Activated CD4-positive, alpha-beta T cell treated with anti-CD3 and anti-CD28 coated beads for 36 hours (primary cell): ENCODE measurements at regions not wholly inside any gene's neighbourhood (a gene's known extent, or its start where the extent isn't known, plus 50 kb on each side); places are given as distances from the start of the nearest gene placed in this dataset.
A peak's percentile ranks its signal among the peaks of the same experiment; 100 is the strongest.
"Not testable (repeated sequence)": the region's sequence is repeated elsewhere in the genome, so short reads cannot be mapped to it uniquely, and the experiment has no call there.

Source experiments
- ATAC-seq: fragments of 200-7000 bp; cut with Tn5 transposase; one replicate; pipeline ENCODE4 v1.10.0; 2021; ENCODE audit warnings: mild to moderate bottlenecking, moderate library complexity
- CTCF ChIA-PET: fragments of 350-600 bp; sonication (Branson Sonifier 250); formaldehyde crosslinking; loops from one replicate; lab custom pipeline; 2021; ENCODE audit warnings: antibody characterized with exemption; lab: Charles Lee
- POLR2A ChIA-PET: fragments of 350-600 bp; sonication (Branson Sonifier 250); formaldehyde crosslinking; loops from one replicate; lab custom pipeline; 2021; ENCODE audit warnings: antibody characterized with exemption, inconsistent platforms; lab: Charles Lee
- DNase-seq: peaks from one replicate; pipeline ENCODE4 v3.0.0-alpha.2; 2020
- H3K27ac Mint-ChIP-seq: one replicate; pipeline ENCODE4 v1.8.0; 2021; ENCODE audit warnings: mixed read lengths
- H3K27me3 Mint-ChIP-seq: one replicate; pipeline ENCODE4 v1.8.0; 2021; ENCODE audit warnings: mixed read lengths
- H3K36me3 Mint-ChIP-seq: one replicate; pipeline ENCODE4 v1.8.0; 2021; ENCODE audit warnings: low read depth, mixed read lengths
- H3K4me1 Mint-ChIP-seq: one replicate; pipeline ENCODE4 v1.8.0; 2021; ENCODE audit warnings: mixed read lengths
- H3K4me3 Mint-ChIP-seq: one replicate; pipeline ENCODE4 v1.8.0; 2021; ENCODE audit warnings: mild to moderate bottlenecking, moderate library complexity, mixed read lengths
- H3K9me3 Mint-ChIP-seq: one replicate; pipeline ENCODE4 v1.8.0; 2021; ENCODE audit warnings: low read depth, mixed read lengths
- intact Hi-C, 2 experiments: fragments of 100-400 bp; cut with DNase I in 1 of 2; cut with micrococcal nuclease in 1 of 2; formaldehyde crosslinking; loops; one replicate each; pipeline versions ENCODE4 v1.14.2 to v1.15.1; 2022 to 2024; cut with DNase I, micrococcal nuclease

DNA sequence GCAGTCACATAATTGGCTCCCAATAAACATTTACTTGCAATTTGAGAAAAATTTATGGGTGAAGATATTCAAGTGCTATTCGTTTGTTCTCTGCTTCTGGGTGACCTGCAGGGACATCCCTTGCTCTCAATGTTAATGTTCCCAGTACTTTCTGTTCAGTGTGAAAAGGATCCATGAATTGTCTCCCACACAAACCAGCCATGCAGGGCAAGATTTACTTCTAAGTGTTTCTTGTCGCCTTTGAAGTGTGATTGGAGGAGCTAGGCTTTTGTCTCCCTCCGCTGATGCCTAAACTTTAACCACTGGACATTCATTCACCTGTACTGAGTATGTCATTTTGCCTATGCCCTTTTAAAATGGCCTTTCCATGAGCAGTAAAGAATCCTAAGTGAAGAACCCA lies 66.4 kb upstream of the ADA2 start:
- no peak overlapping the region for H3K27ac Mint-ChIP-seq
- H3K4me3 Mint-ChIP-seq = no peak overlapping the region
- intact Hi-C loops = no loop called here
- no peak for DNase-seq
- no peaks in the 10 kb centered on the region for H3K9me3 Mint-ChIP-seq
- ChIA-PET POLR2A (no interaction called here), CTCF (interaction anchor here (1.3 kb wide), 1 partner anchor 22 kb away, joined by 3 read pairs; no protein-coding TSS in a partner anchor)
- peaks cover 17% of the 10 kb centered on the region for H3K4me1 Mint-ChIP-seq
- peaks cover 6% of the 10 kb centered on the region for H3K27me3 Mint-ChIP-seq
- no peaks in the 10 kb centered on the region for H3K36me3 Mint-ChIP-seq
- ATAC-seq = no peak

DNA sequence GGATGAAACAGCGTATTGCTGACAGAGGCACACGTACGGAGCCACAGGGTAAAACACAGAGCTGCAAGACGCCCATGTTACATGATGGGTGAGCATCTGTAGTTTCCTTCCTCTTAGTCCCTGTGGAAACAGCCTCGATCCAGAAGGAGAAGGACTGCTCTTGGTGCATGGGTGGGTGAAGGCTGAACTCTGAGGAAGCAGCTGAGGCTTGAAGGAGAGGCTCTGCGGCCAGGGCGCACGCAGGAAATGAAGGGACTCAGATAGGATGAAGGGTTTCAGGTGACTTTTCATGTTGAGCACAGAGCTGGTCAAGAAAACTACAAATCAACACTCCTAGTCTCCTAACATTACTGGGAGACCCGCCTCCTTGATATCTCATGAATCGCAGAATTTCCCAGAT lies 65.7 kb upstream of the ADA2 start:
- H3K27me3 Mint-ChIP-seq = peaks cover 6% of the 10 kb centered on the region
- peaks cover 25% of the 10 kb centered on the region for H3K4me1 Mint-ChIP-seq
- POLR2A ChIA-PET = no interaction called here
- intact Hi-C loops = loop anchor here in 1 of 2 experiments (5.0 kb wide), 1 partner anchor 208 kb away; no protein-coding TSS in a partner anchor
- H3K27ac Mint-ChIP-seq = no peak overlapping the region
- CTCF ChIA-PET = interaction anchor here (1.3 kb wide), 1 partner anchor 22 kb away, joined by 3 read pairs; no protein-coding TSS in a partner anchor
- no peaks in the 10 kb centered on the region for H3K36me3 Mint-ChIP-seq
- DNase-seq (no peak), ATAC-seq (no peak)
- H3K4me3 Mint-ChIP-seq = no peak overlapping the region
- no peaks in the 10 kb centered on the region for H3K9me3 Mint-ChIP-seq

DNA sequence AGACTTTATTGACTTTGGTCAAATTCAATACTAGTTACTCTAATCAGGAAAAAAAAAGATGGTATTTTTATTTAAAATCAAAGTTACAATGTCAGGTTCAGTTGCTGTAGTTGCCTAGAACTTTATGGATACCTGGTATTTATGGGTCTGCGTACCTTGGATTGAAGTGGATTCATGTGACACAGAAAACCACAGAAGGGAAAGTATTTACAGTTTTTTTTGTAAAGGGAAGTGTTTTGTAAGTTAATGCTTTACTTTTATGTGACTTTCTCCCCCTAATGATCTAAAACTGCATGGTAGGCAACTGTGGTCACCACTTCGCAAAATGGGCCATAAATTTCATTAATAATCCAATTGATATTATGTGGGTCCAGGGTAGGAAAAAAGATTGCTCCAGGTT lies 65.2 kb upstream of the ADA2 start:
- no peak overlapping the region for H3K27ac Mint-ChIP-seq
- ATAC-seq = no peak
- POLR2A ChIA-PET = no interaction called here
- no peaks in the 10 kb centered on the region for H3K9me3 Mint-ChIP-seq
- no peak overlapping the region for H3K4me3 Mint-ChIP-seq
- H3K27me3 Mint-ChIP-seq = peaks cover 6% of the 10 kb centered on the region
- intact Hi-C loops = loop anchor here in 1 of 2 experiments (5.0 kb wide), 1 partner anchor 207 kb away; no protein-coding TSS in a partner anchor
- CTCF ChIA-PET = no interaction called here
- H3K4me1 Mint-ChIP-seq = peaks cover 29% of the 10 kb centered on the region
- no peaks in the 10 kb centered on the region for H3K36me3 Mint-ChIP-seq
- DNase-seq = no peak

DNA sequence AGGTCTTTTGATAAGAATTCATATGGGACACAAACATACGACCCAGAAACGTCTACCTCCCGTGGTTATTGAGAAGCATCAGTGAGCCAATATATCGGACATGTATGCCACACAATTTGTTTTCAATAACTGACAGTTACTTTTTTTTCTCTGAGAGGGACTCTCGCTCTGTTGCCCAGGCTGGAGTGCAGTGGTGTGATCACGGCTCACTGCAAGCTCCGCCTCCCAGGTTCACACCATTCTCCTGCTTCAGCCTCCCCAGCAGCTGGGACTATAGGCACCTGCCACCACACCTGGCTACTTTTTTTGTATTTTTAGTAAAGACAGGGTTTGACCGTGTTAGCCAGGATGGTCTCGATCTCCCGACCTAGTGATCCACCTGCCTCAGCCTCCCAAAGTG lies 64.6 kb upstream of the ADA2 start:
- CTCF ChIA-PET, POLR2A ChIA-PET, H3K9me3 Mint-ChIP-seq, H3K27ac Mint-ChIP-seq, H3K4me3 Mint-ChIP-seq, H3K36me3 Mint-ChIP-seq, H3K27me3 Mint-ChIP-seq, ATAC-seq, DNase-seq: not testable (repeated sequence)
- intact Hi-C loops = loop anchor here in 1 of 2 experiments (5.0 kb wide), 1 partner anchor 207 kb away; no protein-coding TSS in a partner anchor
- H3K4me1 Mint-ChIP-seq = peaks cover 32% of the 10 kb centered on the region

DNA sequence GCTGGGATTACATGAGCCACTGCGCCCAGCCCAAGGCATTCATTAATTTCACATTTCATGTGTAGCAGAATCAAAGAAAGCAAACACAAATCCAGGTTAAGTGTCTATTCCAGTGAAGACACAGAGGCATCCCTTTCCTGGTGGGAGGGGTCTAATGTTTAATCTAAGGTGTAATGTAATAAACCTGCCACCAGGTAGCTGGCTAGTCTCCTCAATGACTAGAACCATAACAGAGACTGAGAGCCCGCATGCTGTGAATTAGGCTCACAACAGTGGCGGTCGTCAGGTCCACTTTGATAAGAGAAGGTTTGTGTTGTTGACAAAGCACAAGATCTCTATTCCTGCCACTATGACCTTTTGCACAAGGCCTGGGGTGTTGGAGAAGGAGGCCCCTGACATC lies 64.2 kb upstream of the ADA2 start:
- ATAC-seq (no peak), DNase-seq (no peak)
- Mint-ChIP-seq H3K27ac (no peak overlapping the region), H3K9me3 (no peaks in the 10 kb centered on the region), H3K36me3 (no peaks in the 10 kb centered on the region), H3K4me1 (peaks cover 32% of the 10 kb centered on the region), H3K4me3 (no peak overlapping the region), H3K27me3 (peaks cover 7% of the 10 kb centered on the region)
- intact Hi-C loops = loop anchor here in 1 of 2 experiments (5.0 kb wide), 1 partner anchor 206 kb away; no protein-coding TSS in a partner anchor
- POLR2A ChIA-PET = no interaction called here
- CTCF ChIA-PET = no interaction called here

DNA sequence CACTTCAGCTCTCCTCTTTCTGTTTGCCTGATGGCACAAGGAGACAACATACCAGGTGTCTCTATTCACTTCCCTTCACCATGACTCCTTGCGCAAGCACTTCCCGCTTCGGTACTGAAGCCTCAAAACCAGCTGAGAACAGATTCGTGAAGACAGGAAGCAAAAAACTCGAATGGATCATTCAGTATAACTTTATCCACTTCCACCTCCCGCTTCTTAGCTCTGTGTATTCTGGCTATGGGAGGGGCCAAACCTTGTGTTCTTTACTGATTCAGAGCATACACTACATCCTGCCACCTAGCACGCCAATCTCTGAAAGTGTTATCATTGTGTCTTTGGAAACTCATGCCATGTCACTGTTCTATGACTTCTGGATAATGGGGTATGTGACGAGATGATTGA lies 62.2 kb upstream of the ADA2 start:
- ChIA-PET CTCF (interaction anchor here (0.6 to 2.2 kb wide), 4 partner anchors 8 to 109 kb away, joined by 3 to 5 read pairs (median 3); no protein-coding TSS in a partner anchor), POLR2A (interaction anchor here (1.5 kb wide), 1 partner anchor 38 kb away, joined by 5 read pairs; no protein-coding TSS in a partner anchor)
- Mint-ChIP-seq H3K4me1 (peaks cover 32% of the 10 kb centered on the region), H3K4me3 (peak overlapping the region; percentile 52), H3K9me3 (no peaks in the 10 kb centered on the region), H3K27me3 (peaks cover 5% of the 10 kb centered on the region), H3K27ac (peak overlapping the region; percentile 95), H3K36me3 (no peaks in the 10 kb centered on the region)
- peak; percentile 61 for DNase-seq
- ATAC-seq = peak; percentile 85
- intact Hi-C loops = loop anchor here (1.0 to 5.0 kb wide), 4 partner anchors 23 to 204 kb away; no protein-coding TSS in a partner anchor

DNA sequence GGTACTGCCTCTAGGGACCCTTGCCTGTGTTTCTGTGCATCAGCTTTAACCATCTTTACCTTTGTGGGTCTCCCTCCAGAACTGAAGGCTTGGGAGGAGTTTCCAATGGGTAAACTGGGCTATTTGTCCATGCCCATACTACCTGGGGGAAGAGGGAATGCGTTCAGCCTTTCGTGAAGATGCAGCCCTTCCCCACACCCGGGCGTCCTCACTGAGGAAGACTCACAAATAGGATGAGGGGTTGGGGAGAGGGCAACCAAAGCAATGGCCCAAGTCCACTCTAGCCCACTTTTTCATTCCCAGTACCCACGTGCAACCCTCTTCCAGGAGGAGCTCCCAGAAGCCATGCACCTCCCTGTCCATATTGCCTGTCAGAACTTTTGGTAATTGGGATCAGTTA lies 61.8 kb upstream of the ADA2 start:
- Mint-ChIP-seq H3K27me3 (peaks cover 5% of the 10 kb centered on the region), H3K36me3 (no peaks in the 10 kb centered on the region), H3K4me3 (peak overlapping the region; percentile 52), H3K9me3 (no peaks in the 10 kb centered on the region), H3K27ac (peak overlapping the region; percentile 95), H3K4me1 (peaks cover 32% of the 10 kb centered on the region)
- POLR2A ChIA-PET = interaction anchor here (1.5 kb wide), 1 partner anchor 39 kb away, joined by 5 read pairs; no protein-coding TSS in a partner anchor
- ATAC-seq = no peak
- no peak for DNase-seq
- CTCF ChIA-PET = interaction anchor here (0.7 to 2.2 kb wide), 4 partner anchors 8 to 109 kb away, joined by 3 to 5 read pairs (median 3); no protein-coding TSS in a partner anchor
- intact Hi-C loops = loop anchor here (1.0 to 5.0 kb wide), 4 partner anchors 24 to 204 kb away; no protein-coding TSS in a partner anchor

DNA sequence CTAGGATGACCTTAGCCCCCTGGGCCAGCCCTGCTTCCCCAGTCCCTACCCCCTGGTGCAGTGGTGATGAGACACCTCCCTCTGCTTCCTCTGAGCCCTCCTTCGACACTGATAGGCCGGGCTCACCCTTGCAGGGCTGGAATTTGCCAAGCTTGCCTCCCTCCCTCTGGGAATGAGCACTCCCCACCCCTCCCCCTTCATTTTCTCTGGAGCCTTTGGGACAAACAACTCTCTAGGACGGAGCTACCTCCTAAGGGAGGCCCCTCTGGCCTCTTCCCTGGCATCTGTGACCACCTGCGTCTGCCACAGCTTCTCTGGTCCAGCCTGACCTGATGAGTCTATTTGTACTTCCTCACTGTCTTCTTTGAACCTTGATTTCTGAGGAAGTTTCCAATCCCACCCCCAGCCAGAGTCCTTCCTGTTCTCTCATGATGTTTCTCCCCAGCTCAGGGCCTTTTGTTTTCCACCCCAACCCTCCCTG lies 53.3 kb upstream of the ADA2 start:
- Mint-ChIP-seq H3K36me3 (no peaks in the 10 kb centered on the region), H3K4me3 (no peak overlapping the region), H3K27me3 (no peaks in the 10 kb centered on the region), H3K9me3 (no peaks in the 10 kb centered on the region), H3K4me1 (peaks cover 6% of the 10 kb centered on the region), H3K27ac (no peak overlapping the region)
- no peak for ATAC-seq
- POLR2A ChIA-PET = no interaction called here
- intact Hi-C loops = no loop called here
- CTCF ChIA-PET = interaction anchor here (0.6 to 2.1 kb wide), 4 partner anchors 9 to 101 kb away, joined by 3 to 4 read pairs (median 4); no protein-coding TSS in a partner anchor
- DNase-seq = no peak

DNA sequence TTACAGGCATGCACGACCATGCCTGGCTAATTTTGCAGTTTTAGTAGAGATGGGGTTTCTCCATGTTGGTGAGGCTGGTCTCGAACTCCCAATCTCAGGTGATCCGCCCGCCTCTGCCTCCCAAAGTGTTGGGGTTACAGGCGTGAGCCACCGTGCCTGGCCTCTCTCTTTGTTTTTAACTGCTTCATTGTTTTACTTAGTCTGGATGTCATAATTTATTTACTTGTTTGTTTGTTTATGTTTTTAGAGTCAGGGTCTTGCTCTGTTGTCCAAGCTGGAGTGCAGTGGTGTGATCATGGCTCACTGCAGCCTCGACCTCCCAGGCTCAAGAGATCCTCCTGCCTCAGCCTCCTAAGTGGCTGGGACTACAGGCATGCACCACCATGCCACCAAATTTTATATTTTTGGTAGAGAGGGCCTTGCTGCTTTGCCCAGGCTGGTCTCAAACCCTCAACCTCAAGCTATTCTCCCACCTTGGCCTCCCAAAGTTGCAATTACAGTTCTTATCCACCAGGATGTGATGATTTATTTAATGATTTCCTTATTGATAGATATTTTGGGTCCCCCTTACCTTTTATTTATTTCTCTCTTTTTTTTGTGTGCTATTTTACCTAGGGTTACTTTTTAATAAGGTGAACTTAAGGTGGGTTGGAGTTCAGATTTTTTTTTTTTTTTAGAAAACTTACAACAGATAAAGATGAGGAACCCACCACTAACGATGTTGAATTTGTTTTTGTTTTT lies 52.6 kb upstream of the ADA2 start:
- POLR2A ChIA-PET = no interaction called here

DNA sequence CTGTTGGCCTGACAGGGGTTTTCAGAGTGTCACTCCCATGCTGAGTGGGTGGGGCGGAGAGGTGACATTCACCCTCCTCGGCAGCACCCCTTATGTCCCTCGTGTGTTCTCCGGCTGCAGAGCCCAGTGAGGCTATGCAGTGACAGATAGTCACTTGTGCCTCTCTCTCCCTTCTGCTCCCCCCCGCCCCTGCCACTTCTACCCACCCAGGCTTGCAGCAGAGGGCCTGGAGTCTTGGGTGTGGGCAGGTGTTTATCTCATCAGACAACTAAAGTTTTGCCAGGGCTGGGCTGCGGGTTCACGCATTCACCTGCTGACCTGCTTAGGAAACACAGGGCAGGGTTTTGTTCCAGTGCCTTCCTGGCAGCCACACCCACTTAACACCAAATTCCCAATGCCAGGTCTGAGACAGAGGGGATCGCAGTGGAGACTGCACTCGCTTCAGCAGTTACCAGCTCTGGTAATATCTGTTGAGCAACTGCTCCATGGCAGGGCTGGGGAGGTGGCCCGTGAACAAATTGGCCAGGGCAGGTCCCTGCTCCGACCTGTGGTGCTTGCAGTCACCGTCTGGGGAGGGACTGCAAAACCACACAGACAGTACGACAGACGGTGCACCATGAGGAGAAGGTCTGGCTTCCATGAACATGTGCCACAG lies 50.5 kb upstream of the ADA2 start:
- POLR2A ChIA-PET = no interaction called here
- no peaks in the 10 kb centered on the region for H3K27me3 Mint-ChIP-seq
- ATAC-seq = no peak

More for the DNA sequence above, 52.6 kb upstream of the ADA2 start:
- no peak for DNase-seq
- Mint-ChIP-seq H3K36me3 (no peaks in the 10 kb centered on the region), H3K4me3 (no peak overlapping the region), H3K4me1 (peaks cover 9% of the 10 kb centered on the region), H3K27me3 (no peaks in the 10 kb centered on the region), H3K27ac (no peak overlapping the region), H3K9me3 (no peaks in the 10 kb centered on the region)
- CTCF ChIA-PET = interaction anchor here (0.6 to 2.1 kb wide), 3 partner anchors 67 to 214 kb away, joined by 3 to 4 read pairs (median 3); no protein-coding TSS in a partner anchor
- ATAC-seq = no peak
- intact Hi-C loops = no loop called here

DNA sequence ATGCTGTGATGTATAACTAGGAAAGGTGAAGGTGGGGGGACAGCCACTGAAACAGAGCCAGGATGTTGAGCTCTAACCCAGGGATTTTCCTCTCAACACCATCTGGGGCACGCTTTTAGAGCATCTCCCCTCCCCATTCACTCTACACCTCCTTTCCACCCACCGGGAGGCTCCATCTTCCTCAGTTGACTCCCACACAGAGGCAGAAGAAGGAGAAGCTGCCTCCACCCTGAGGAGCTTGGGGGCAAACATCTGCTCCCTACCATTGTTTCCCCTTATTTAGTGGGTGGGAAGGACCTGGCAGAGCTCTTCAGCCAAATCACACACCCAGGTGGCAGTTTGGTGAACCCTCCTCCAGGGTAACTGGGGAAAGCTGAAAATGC lies 50.0 kb upstream of the ADA2 start:
- DNase-seq (no peak), ATAC-seq (no peak)
- Mint-ChIP-seq H3K4me1 (peaks cover 18% of the 10 kb centered on the region), H3K4me3 (no peak overlapping the region), H3K27me3 (no peaks in the 10 kb centered on the region), H3K27ac (no peak overlapping the region), H3K36me3 (no peaks in the 10 kb centered on the region), H3K9me3 (no peaks in the 10 kb centered on the region)
- intact Hi-C loops = no loop called here
- CTCF ChIA-PET = interaction anchor here (0.7 to 0.9 kb wide), 9 partner anchors 8 to 232 kb away, joined by 3 to 5 read pairs (median 3); partner anchors contain the start of gene ADA2
- POLR2A ChIA-PET = interaction anchor here (0.6 kb wide), 1 partner anchor 33 kb away, joined by 6 read pairs; no protein-coding TSS in a partner anchor

More for the DNA sequence above, 50.5 kb upstream of the ADA2 start:
- Mint-ChIP-seq H3K27ac (no peak overlapping the region), H3K9me3 (no peaks in the 10 kb centered on the region), H3K4me1 (peaks cover 18% of the 10 kb centered on the region), H3K36me3 (no peaks in the 10 kb centered on the region), H3K4me3 (no peak overlapping the region)
- intact Hi-C loops = no loop called here
- DNase-seq = no peak
- CTCF ChIA-PET = interaction anchor here (0.9 kb wide), 2 partner anchors 9 to 12 kb away, joined by 3 to 5 read pairs; no protein-coding TSS in a partner anchor
